Bronchial epithelial cell (primary cell): ENCODE measurements at regions not wholly inside any gene's neighbourhood (a gene's known extent, or its start where the extent isn't known, plus 50 kb on each side); places are given as distances from the start of the nearest gene placed in this dataset.

Source experiments
- DNase-seq: peaks from one replicate; pipeline ENCODE4 v3.0.0-alpha.2; 2010; ENCODE audit warnings: low read depth
- FAIRE-seq: peaks from 2 replicates; lab custom pipeline; 2011; peaks lifted over from hg19 to GRCh38; lab: Jason Lieb, UNC
- H3K27me3 ChIP-seq: 2 replicates; pipeline ENCODE4 v1.5.1; 2011; ENCODE audit warnings: low read length; ENCODE audit not compliant: control insufficient read depth, insufficient read depth
- H3K36me3 ChIP-seq: 2 replicates; pipeline ENCODE4 v1.5.1; 2011; ENCODE audit warnings: low read length; ENCODE audit not compliant: control insufficient read depth, insufficient read depth
- H3K4me3 ChIP-seq: 2 replicates; pipeline ENCODE4 v1.5.1; 2011; ENCODE audit warnings: mild to moderate bottlenecking, low read depth, low read length, control low read depth
- CTCF ChIP-seq: IDR thresholded peaks from 2 replicates; pipeline ENCODE4 v1.5.1; 2011; ENCODE audit warnings: mild to moderate bottlenecking, moderate library complexity, low read length, control low read depth, inconsistent platforms; ENCODE audit not compliant: insufficient read depth, severe bottlenecking

- H3K4me3 ChIP-seq, result no peak overlapping the region
- H3K27me3 ChIP-seq, result no peaks in the 10 kb centered on the region
- TF ChIP-seq CTCF, result no peak
- FAIRE-seq, result no peak
- no peaks in the 10 kb centered on the region for H3K36me3 ChIP-seq
- DNase-seq, result no peak
Observed at GRCh38 chr22:44650806-44651205, 51.2 kb upstream of the PRR5 start.

DNA sequence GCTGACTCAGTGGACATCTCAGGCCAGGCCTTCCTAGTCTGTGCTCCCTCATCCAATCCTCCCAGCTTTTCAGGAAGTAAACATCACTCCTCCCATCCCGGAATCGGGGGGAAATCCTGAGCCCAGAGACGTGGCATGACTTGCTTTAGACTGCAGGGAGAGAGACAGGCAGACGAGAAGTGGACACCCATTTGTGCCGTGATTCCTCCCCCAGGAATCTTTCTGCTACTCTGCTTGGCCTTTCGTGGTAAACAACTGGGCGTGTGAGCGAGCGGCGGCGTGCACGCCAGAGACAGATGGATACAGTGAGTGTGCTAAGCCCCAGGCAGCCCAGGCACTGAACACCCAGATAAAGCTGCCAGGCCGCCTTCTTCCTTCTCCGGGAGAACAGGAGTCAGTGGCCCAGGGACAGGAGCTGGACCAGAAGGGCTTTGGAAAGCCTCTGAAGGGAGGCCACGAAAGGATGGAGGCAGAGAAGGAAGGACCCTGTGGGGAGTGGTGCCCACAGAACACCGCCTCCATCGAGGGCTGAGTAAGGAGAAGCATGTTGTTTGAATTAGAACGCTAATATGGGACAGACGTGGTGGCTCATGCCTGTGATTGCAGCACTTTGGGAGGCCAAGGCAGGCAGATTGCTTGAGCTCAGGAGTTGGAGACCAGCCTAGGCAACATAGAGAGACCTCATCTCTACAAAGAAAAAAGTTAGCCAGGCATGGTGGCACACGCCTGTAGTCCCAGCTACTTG lies 53.0 kb upstream of the PRR5 start:
- no peak for FAIRE-seq
- TF ChIP-seq CTCF, result no peak
- no peaks in the 10 kb centered on the region for H3K36me3 ChIP-seq
- H3K4me3 ChIP-seq, result no peak overlapping the region
- peaks cover 4% of the 10 kb centered on the region for H3K27me3 ChIP-seq
- DNase-seq, result peak; percentile 79

DNA sequence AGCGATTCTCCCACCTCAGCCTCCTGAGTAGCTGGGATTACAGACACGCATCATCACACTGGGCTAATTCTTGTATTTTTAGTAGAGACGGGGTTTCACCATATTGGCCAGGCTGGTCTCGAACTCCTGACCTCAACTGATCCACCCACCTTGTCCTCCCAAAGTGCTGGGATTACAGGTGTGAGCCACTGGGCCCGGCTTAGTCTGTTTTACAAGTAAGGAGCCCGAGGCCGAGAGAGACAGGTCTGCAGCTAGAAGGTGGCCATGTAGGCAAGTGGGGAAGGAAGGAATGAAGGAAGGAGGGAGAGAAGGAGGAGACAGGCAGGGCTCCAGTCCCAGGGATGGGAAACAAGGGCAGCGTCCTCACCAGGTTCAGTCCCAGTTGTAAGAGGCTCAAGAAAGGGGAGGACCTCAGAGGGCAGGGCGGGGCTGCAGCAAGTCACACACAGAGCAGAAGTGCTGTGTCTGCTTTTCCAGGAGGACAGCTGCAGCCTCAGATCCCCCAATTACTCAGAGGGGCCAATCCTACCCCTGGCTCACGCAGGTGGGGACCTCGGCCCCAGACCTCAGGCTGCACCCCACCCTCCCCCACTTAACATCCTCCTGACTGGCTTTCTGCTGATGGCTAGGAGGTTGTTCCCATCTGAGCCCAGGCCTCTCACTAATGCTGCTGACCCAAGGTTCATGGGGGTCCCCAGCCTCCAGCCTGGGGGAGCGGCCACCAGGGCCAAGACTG lies 53.8 kb upstream of the PRR5 start:
- FAIRE-seq, result no peak

GRCh38 chr22:44647141-44647540 lies 54.9 kb upstream of the PRR5 start:
- no peaks in the 10 kb centered on the region for H3K36me3 ChIP-seq
- TF ChIP-seq CTCF, result no peak
- FAIRE-seq (no peak), DNase-seq (no peak)
- H3K4me3 ChIP-seq, result no peak overlapping the region
- H3K27me3 ChIP-seq, result peaks cover 4% of the 10 kb centered on the region

More for the DNA sequence above, 53.8 kb upstream of the PRR5 start:
- DNase-seq, result no peak
- H3K4me3 ChIP-seq, result no peak overlapping the region
- peaks cover 4% of the 10 kb centered on the region for H3K27me3 ChIP-seq
- TF ChIP-seq CTCF, result no peak
- H3K36me3 ChIP-seq, result no peaks in the 10 kb centered on the region

GRCh38 chr22:44646668-44647067 lies 55.3 kb upstream of the PRR5 start:
- peaks cover 4% of the 10 kb centered on the region for H3K27me3 ChIP-seq
- FAIRE-seq, result no peak

More at GRCh38 chr22:44646668-44647067, 55.3 kb upstream of the PRR5 start:
- TF ChIP-seq CTCF, result no peak
- Histone ChIP-seq H3K4me3 (no peak overlapping the region), H3K36me3 (no peaks in the 10 kb centered on the region)
- no peak for DNase-seq
